Caco-2 (cell line): ENCODE measurements at regions not wholly inside any gene's neighbourhood (a gene's known extent, or its start where the extent isn't known, plus 50 kb on each side); places are given as distances from the start of the nearest gene placed in this dataset.

Source experiments
- BruUV-seq: library from RNA; stranded (reverse); fragments of 400-500 nt; replicated peaks from 2 replicates; lab custom pipeline; 2021; lab: Mats Ljungman, UMichigan
- CTCF ChIA-PET: fragments of 300-600 bp; sonication (Branson Sonifier 250); formaldehyde crosslinking; loops from one replicate; lab custom pipeline; 2022; ENCODE audit warnings: antibody characterized with exemption; lab: Charles Lee
- POLR2A ChIA-PET: fragments of 300-600 bp; sonication (Branson Sonifier 250); formaldehyde crosslinking; loops from one replicate; lab custom pipeline; 2022; ENCODE audit warnings: antibody characterized with exemption; lab: Charles Lee
- DNase-seq, 2 experiments: peaks; one replicate each; pipeline versions ENCODE4 v3.0.0 to v3.0.0-alpha.2; 2020 to 2022
- H3K27me3 ChIP-seq: replicated peaks from 2 replicates; pipeline ENCODE4 v1.6.0; 2011; ENCODE audit warnings: low read length; ENCODE audit not compliant: control insufficient read depth, insufficient read depth
- H3K36me3 ChIP-seq: 2 replicates; pipeline ENCODE4 v1.5.1; 2011; ENCODE audit warnings: low read length; ENCODE audit not compliant: control insufficient read depth, insufficient read depth
- H3K4me1 ChIP-seq: fragments of 250-450 bp; sonication (Bioruptor Pico); 2 replicates; pipeline ENCODE4 v1.5.1; 2020; ENCODE audit warnings: mild to moderate bottlenecking
- H3K4me3 ChIP-seq: 2 replicates; pipeline ENCODE4 v1.5.1; 2011; ENCODE audit warnings: low read depth, mild to moderate bottlenecking, control low read depth, low read length
- H3K9me3 ChIP-seq: fragments of 250-450 bp; sonication (Bioruptor Pico); 2 replicates; pipeline ENCODE4 v1.5.1; 2020; ENCODE audit warnings: mild to moderate bottlenecking, moderate library complexity
- H3K27ac Mint-ChIP-seq: one replicate; pipeline ENCODE4 v1.8.0; 2022; ENCODE audit warnings: mixed read lengths; ENCODE audit not compliant: unreplicated experiment
- H3K27me3 Mint-ChIP-seq: one replicate; pipeline ENCODE4 v1.8.0; 2022; ENCODE audit warnings: mixed read lengths; ENCODE audit not compliant: insufficient read depth, unreplicated experiment
- H3K36me3 Mint-ChIP-seq: one replicate; pipeline ENCODE4 v1.8.0; 2022; ENCODE audit warnings: mild to moderate bottlenecking, mixed read lengths; ENCODE audit not compliant: insufficient read depth, unreplicated experiment
- H3K4me1 Mint-ChIP-seq: one replicate; pipeline ENCODE4 v1.8.0; 2022; ENCODE audit warnings: low read depth, mixed read lengths; ENCODE audit not compliant: unreplicated experiment
- H3K4me3 Mint-ChIP-seq: one replicate; pipeline ENCODE4 v1.8.0; 2022; ENCODE audit warnings: mild to moderate bottlenecking, moderate library complexity, mixed read lengths; ENCODE audit not compliant: unreplicated experiment
- H3K9me3 Mint-ChIP-seq: one replicate; pipeline ENCODE4 v1.8.0; 2022; ENCODE audit warnings: mixed read lengths; ENCODE audit not compliant: unreplicated experiment
- CTCF ChIP-seq, 2 experiments: fragments of 200-600 bp in 1 of 2; IDR thresholded peaks; 1 replicate in 1 of 2; 2 replicates in 1 of 2; pipeline versions ENCODE4 v1.5.1 to v1.8.0; 2011 to 2022; ENCODE audit warnings: antibody characterized with exemption in 1 of 2, control low read depth in 1 of 2, inconsistent platforms in 1 of 2, low read depth in 1 of 2, low read length in 1 of 2, mild to moderate bottlenecking in 1 of 2, moderate library complexity in 1 of 2; ENCODE audit not compliant: insufficient read depth in 1 of 2, severe bottlenecking in 1 of 2, unreplicated experiment in 1 of 2
- intact Hi-C: fragments of 100-400 bp; cut with micrococcal nuclease; formaldehyde crosslinking; loops from one replicate; pipeline ENCODE4 v1.10.0; 2022; ENCODE audit not compliant: unreplicated experiment

GRCh38 chr10:118920206-118920605 lies 109.3 kb upstream of the NANOS1 start:
- no TSS peak for BruUV-seq
- Mint-ChIP-seq H3K4me1 (no peaks in the 10 kb centered on the region), H3K36me3 (no peaks in the 10 kb centered on the region), H3K27ac (no peak overlapping the region), H3K9me3 (no peaks in the 10 kb centered on the region), H3K4me3 (no peak overlapping the region), H3K27me3 (no peaks in the 10 kb centered on the region)
- ChIA-PET POLR2A (no interaction called here), CTCF (no interaction called here)
- no peak for TF ChIP-seq CTCF (IDR thresholded peaks at IDR 0.05; ENCODE audit: insufficient read depth in 1 of 2, low read depth in 1 of 2, low read length in 1 of 2, severe bottlenecking in 1 of 2, unreplicated experiment in 1 of 2)
- Histone ChIP-seq H3K36me3 (no peaks in the 10 kb centered on the region), H3K4me1 (no peaks in the 10 kb centered on the region), H3K4me3 (no peak overlapping the region), H3K27me3 (no peaks in the 10 kb centered on the region; the same call in 1 of the 2 replicates), H3K9me3 (no peaks in the 10 kb centered on the region)
- no peak for DNase-seq
- intact Hi-C loops, result no loop called here

- no peaks in the 10 kb centered on the region for H3K4me1 Mint-ChIP-seq
- BruUV-seq, result no TSS peak
- ChIA-PET POLR2A (no interaction called here), CTCF (no interaction called here)
- Histone ChIP-seq H3K27me3 (no peaks in the 10 kb centered on the region; the same call in 1 of the 2 replicates), H3K4me3 (no peak overlapping the region), H3K36me3 (no peaks in the 10 kb centered on the region), H3K9me3 (no peaks in the 10 kb centered on the region), H3K4me1 (no peaks in the 10 kb centered on the region)
- TF ChIP-seq CTCF (IDR thresholded peaks at IDR 0.05; ENCODE audit: insufficient read depth in 1 of 2, low read depth in 1 of 2, low read length in 1 of 2, severe bottlenecking in 1 of 2, unreplicated experiment in 1 of 2), result no peak
- DNase-seq, result no peak
- H3K4me3 Mint-ChIP-seq, result no peak overlapping the region
- intact Hi-C loops, result no loop called here
- no peak overlapping the region for H3K27ac Mint-ChIP-seq
- H3K9me3 Mint-ChIP-seq, result no peaks in the 10 kb centered on the region
- no peaks in the 10 kb centered on the region for H3K36me3 Mint-ChIP-seq
- no peaks in the 10 kb centered on the region for H3K27me3 Mint-ChIP-seq
These were observed 107.3 kb upstream of the NANOS1 start for GRCh38 chr10:118922226-118922625.

GRCh38 chr10:118922972-118923371 lies 106.5 kb upstream of the NANOS1 start:
- DNase-seq, result no peak
- H3K36me3 Mint-ChIP-seq, result no peaks in the 10 kb centered on the region
- Histone ChIP-seq H3K27me3 (no peaks in the 10 kb centered on the region; the same call in 1 of the 2 replicates), H3K4me3 (no peak overlapping the region), H3K36me3 (no peaks in the 10 kb centered on the region), H3K4me1 (no peaks in the 10 kb centered on the region), H3K9me3 (no peaks in the 10 kb centered on the region)
- intact Hi-C loops, result no loop called here
- TF ChIP-seq CTCF (IDR thresholded peaks at IDR 0.05; ENCODE audit: insufficient read depth in 1 of 2, low read depth in 1 of 2, low read length in 1 of 2, severe bottlenecking in 1 of 2, unreplicated experiment in 1 of 2), result no peak
- no peaks in the 10 kb centered on the region for H3K27me3 Mint-ChIP-seq
- ChIA-PET POLR2A (no interaction called here), CTCF (no interaction called here)
- BruUV-seq, result no TSS peak
- H3K27ac Mint-ChIP-seq, result no peak overlapping the region
- no peaks in the 10 kb centered on the region for H3K4me1 Mint-ChIP-seq
- no peak overlapping the region for H3K4me3 Mint-ChIP-seq
- H3K9me3 Mint-ChIP-seq, result no peaks in the 10 kb centered on the region
